Esophagus squamous epithelium (tissue), 5 donors: ENCODE measurements at regions not wholly inside any gene's neighbourhood (a gene's known extent, or its start where the extent isn't known, plus 50 kb on each side); places are given as distances from the start of the nearest gene placed in this dataset.
"Not testable (repeated sequence)": the region's sequence is repeated elsewhere in the genome, so short reads cannot be mapped to it uniquely, and the experiment has no call there.

ENCODE experiments used
- DNase-seq: peaks from one replicate; lab custom pipeline; 2025; lab: John Stamatoyannopoulos, UW
- H3K27ac ChIP-seq, 4 donors: fragments of 200-600 bp; sonication (generic); one replicate each; pipeline ENCODE4 v1.5.1; 2016 to 2019; ENCODE audit warnings: mild to moderate bottlenecking in 1 of 4
- H3K27me3 ChIP-seq, 4 donors: fragments of 200-600 bp; sonication (generic); 1 replicate in 3 of 4; 2 replicates in 1 of 4; pipeline versions ENCODE4 v1.5.1 to v1.6.0; 2017 to 2021; ENCODE audit warnings: antibody characterized with exemption in 1 of 4
- H3K36me3 ChIP-seq, 3 donors: fragments of 200-600 bp; sonication (generic); one replicate each; pipeline ENCODE4 v1.5.1; 2016 to 2019
- H3K4me1 ChIP-seq, 3 donors: fragments of 200-600 bp; sonication (generic); one replicate each; pipeline ENCODE4 v1.5.1; 2017 to 2019
- H3K4me3 ChIP-seq, 4 donors: fragments of 200-600 bp; sonication (generic); 1 replicate in 3 of 4; 2 replicates in 1 of 4; pipeline ENCODE4 v1.5.1; 2016 to 2019; ENCODE audit warnings: mild to moderate bottlenecking in 2 of 4, moderate library complexity in 1 of 4
- H3K9me3 ChIP-seq, 3 donors: fragments of 200-600 bp; sonication (generic); one replicate each; pipeline ENCODE4 v1.5.1; 2016 to 2019
- POLR2A ChIP-seq, 4 donors: fragments of 450-650 bp; IDR thresholded peaks; one replicate each; pipeline ENCODE4 v1.6.1; 2017; ENCODE audit warnings: antibody characterized with exemption in 4 of 4, mild to moderate bottlenecking in 4 of 4, moderate library complexity in 3 of 4
- WGBS, 2 donors: methylation state at CpG; one replicate each; pipeline ENCODE4 v1.1.5; 2018; 5-methylcytosine and 5-hydroxymethylcytosine counted together
- intact Hi-C: fragments of 100-400 bp; cut with DNase I; formaldehyde crosslinking; loops from one replicate; pipeline ENCODE4 v1.15.0; 2022
- TF ChIP-seq, protein P1 (sequence below), 6 experiments: fragments of 450-650 bp in 4 of 6; fragments of 200-600 bp in 2 of 6; sonication (generic) in 2 of 6; IDR thresholded peaks; one replicate each; pipeline ENCODE4 v1.5.1; 2016 to 2019; ENCODE audit warnings: antibody characterized with exemption in 6 of 6, mild to moderate bottlenecking in 4 of 6, moderate library complexity in 4 of 6
- donor health status: DM: yes; HTN: yes; CAD: no.

DNA sequence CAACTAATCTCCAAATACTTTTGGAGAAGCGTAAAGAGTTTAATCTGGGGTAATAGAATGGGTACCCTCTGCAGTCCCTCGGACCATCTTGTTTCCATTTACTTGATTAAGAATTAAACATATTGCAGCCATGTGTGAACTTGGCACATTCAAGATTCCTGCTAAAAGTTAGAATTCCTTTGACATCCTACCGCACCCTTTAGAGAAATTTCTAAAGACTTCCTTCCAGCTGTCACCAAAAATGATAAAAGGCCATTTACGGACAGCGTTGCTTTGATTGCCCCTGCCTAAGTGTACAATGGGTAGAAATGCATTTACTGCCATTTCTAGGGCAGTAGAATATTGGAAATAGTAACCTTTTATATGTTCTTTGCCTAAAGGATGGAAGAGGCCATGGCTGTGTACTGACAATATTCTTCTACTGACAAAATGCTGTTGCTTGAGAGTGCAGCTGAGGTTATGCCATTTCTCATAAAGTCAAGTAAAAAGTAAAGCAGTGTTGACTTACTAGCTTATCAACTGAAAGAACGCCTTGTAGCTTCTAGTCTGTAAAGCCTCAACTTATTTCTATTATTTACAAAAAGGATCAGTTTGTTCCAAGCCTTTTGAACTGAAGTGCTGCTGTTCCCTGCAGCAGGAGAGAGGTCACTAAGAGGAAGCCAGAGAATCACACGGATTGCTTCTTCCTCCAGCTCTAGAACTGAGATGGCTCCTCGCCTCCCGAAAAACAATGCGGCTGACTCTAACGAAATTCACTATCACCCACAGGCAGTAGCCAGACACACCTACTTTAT, 139.8 kb upstream of the BASP1 start:
- H3K4me1 ChIP-seq = no peaks in the 10 kb centered on the region
- H3K9me3 ChIP-seq = no peaks in the 10 kb centered on the region
- H3K4me3 ChIP-seq = no peak overlapping the region
- no peaks in the 10 kb centered on the region for H3K36me3 ChIP-seq
- 70 to 72% methylated on average over 11 of the region's 11 CpGs for WGBS, 2 donors
- H3K27me3 ChIP-seq = no peaks in the 10 kb centered on the region
- peak overlapping the region in 2 of 4 donors; percentile 25 to 42 for H3K27ac ChIP-seq
- intact Hi-C loops = no loop called here
- no peak for DNase-seq
- TF ChIP-seq, protein P1, sequence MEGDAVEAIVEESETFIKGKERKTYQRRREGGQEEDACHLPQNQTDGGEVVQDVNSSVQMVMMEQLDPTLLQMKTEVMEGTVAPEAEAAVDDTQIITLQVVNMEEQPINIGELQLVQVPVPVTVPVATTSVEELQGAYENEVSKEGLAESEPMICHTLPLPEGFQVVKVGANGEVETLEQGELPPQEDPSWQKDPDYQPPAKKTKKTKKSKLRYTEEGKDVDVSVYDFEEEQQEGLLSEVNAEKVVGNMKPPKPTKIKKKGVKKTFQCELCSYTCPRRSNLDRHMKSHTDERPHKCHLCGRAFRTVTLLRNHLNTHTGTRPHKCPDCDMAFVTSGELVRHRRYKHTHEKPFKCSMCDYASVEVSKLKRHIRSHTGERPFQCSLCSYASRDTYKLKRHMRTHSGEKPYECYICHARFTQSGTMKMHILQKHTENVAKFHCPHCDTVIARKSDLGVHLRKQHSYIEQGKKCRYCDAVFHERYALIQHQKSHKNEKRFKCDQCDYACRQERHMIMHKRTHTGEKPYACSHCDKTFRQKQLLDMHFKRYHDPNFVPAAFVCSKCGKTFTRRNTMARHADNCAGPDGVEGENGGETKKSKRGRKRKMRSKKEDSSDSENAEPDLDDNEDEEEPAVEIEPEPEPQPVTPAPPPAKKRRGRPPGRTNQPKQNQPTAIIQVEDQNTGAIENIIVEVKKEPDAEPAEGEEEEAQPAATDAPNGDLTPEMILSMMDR (IDR thresholded peaks at IDR 0.05) = no peak
- TF ChIP-seq POLR2A (IDR thresholded peaks at IDR 0.05) = no peak

- TF ChIP-seq, protein P1 (IDR thresholded peaks at IDR 0.05) = no peak
- no peak for TF ChIP-seq POLR2A (IDR thresholded peaks at IDR 0.05)
- Histone ChIP-seq H3K4me3 (no peak overlapping the region), H3K36me3 (no peaks in the 10 kb centered on the region), H3K27ac (no peak overlapping the region), H3K4me1 (no peaks in the 10 kb centered on the region), H3K9me3 (no peaks in the 10 kb centered on the region), H3K27me3 (no peaks in the 10 kb centered on the region)
- intact Hi-C loops = no loop called here
- DNase-seq = no peak
- WGBS, 2 donors = 64 to 65% methylated on average over 7 of the region's 7 CpGs
Measured at GRCh38 chr5:17079562-17079961, 137.9 kb upstream of the BASP1 start.

- TF ChIP-seq, protein P1 (IDR thresholded peaks at IDR 0.05) = no peak
- TF ChIP-seq POLR2A (IDR thresholded peaks at IDR 0.05) = no peak
- Histone ChIP-seq H3K27me3 (no peaks in the 10 kb centered on the region), H3K9me3 (no peaks in the 10 kb centered on the region), H3K4me1 (no peaks in the 10 kb centered on the region), H3K27ac (no peak overlapping the region), H3K4me3 (no peak overlapping the region), H3K36me3 (no peaks in the 10 kb centered on the region)
- intact Hi-C loops = no loop called here
- DNase-seq = no peak
- WGBS, 2 donors = 37 to 68% methylated on average over 4 of the region's 4 CpGs
Measured at GRCh38 chr5:17080361-17080760, 137.1 kb upstream of the BASP1 start.

DNA sequence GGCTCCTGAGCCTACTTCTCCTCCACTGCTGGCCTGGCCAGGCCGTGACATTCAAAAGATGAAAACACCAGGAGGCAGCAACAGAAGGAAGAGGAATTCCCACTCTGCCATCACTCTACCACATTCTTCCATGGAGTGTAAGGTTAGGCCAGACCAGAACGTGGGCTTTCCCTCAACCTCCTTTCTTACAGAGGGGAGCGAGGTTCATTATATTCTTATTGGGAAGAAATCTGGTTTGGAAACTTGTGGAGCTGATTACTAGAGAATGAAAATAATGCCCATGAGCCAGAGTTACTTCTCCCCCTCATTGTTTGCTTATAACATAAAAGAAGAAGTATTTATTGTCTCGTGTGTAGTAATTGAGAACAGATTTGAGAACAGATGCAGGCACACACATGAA, 136.3 kb upstream of the BASP1 start:
- no peak overlapping the region for H3K27ac ChIP-seq
- TF ChIP-seq, protein P1 (IDR thresholded peaks at IDR 0.05) = no peak
- no peak for TF ChIP-seq POLR2A (IDR thresholded peaks at IDR 0.05)
- no peaks in the 10 kb centered on the region for H3K9me3 ChIP-seq
- DNase-seq = no peak
- 52 to 78% methylated on average over 3 to 4 of the region's 4 CpGs for WGBS, 2 donors
- no peaks in the 10 kb centered on the region for H3K4me1 ChIP-seq
- H3K27me3 ChIP-seq = no peaks in the 10 kb centered on the region
- no peaks in the 10 kb centered on the region for H3K36me3 ChIP-seq
- intact Hi-C loops = no loop called here
- H3K4me3 ChIP-seq = no peak overlapping the region

DNA sequence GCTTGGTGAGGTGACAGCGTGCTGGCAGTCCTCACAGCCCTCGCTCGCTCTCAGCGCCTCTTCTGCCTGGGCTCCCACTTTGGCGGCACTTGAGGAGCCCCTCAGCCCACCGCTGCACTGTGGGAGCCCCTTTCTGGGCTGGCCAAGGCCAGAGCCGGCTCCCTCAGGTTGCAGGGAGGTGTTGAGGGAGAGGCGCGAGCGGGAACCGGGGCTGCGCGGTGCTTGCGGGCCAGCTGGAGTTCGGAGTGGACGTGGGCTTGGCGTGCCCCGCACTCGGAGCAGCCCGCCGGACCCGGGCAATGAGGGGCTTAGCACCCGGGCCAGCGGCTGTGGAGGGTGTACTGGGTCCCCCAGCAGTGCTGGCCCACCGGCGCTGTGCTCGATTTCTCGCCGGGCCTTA, 134.2 kb upstream of the BASP1 start:
- H3K27me3 ChIP-seq, H3K4me1 ChIP-seq, H3K27ac ChIP-seq, H3K9me3 ChIP-seq, H3K4me3 ChIP-seq, DNase-seq, intact Hi-C loops, H3K36me3 ChIP-seq: not testable (repeated sequence)
- 83 to 100% methylated on average over 5 to 6 of the region's 29 CpGs for WGBS, 2 donors
